Osteoblast (primary cell): ENCODE measurements at regions not wholly inside any gene's neighbourhood (a gene's known extent, or its start where the extent isn't known, plus 50 kb on each side); places are given as distances from the start of the nearest gene placed in this dataset.
A peak's percentile ranks its signal among the peaks of the same experiment; 100 is the strongest.

ENCODE experiments used
- DNase-seq: peaks from one replicate; pipeline ENCODE4 v3.0.0; 2011; ENCODE audit warnings: low spot score, mixed read lengths; ENCODE audit not compliant: insufficient read length; ENCODE audit errors: missing footprints
- H2AFZ ChIP-seq: 2 replicates; pipeline ENCODE4 v1.6.0; 2011; ENCODE audit warnings: mild to moderate bottlenecking, low read length
- H3K27ac ChIP-seq: 2 replicates; pipeline ENCODE4 v1.5.1; 2011; ENCODE audit warnings: mild to moderate bottlenecking, low read depth, low read length, moderate library complexity
- H3K27me3 ChIP-seq: 2 replicates; pipeline ENCODE4 v1.6.0; 2012; ENCODE audit warnings: mild to moderate bottlenecking, control low read depth, inconsistent platforms, low read length, moderate library complexity; ENCODE audit not compliant: insufficient read depth
- H3K36me3 ChIP-seq: 2 replicates; pipeline ENCODE4 v1.5.1; 2011; ENCODE audit warnings: mild to moderate bottlenecking, low read length, control low read depth, moderate library complexity; ENCODE audit not compliant: insufficient read depth
- H3K4me1 ChIP-seq: 2 replicates; pipeline ENCODE4 v1.5.1; 2011; ENCODE audit warnings: mild to moderate bottlenecking, low read length, control low read depth, moderate library complexity; ENCODE audit not compliant: insufficient read depth
- H3K4me2 ChIP-seq: 2 replicates; pipeline ENCODE4 v1.6.0; 2011; ENCODE audit warnings: mild to moderate bottlenecking, low read length; ENCODE audit not compliant: insufficient read depth
- H3K4me3 ChIP-seq: fragments of 200-600 bp; sonication (generic); 3 replicates; pipeline ENCODE4 v1.5.1; 2012; ENCODE audit warnings: mild to moderate bottlenecking, low read length, inconsistent platforms; ENCODE audit not compliant: insufficient read depth
- H3K79me2 ChIP-seq: 2 replicates; pipeline ENCODE4 v1.6.0; 2012; ENCODE audit warnings: mild to moderate bottlenecking, low read length, control low read depth, inconsistent platforms; ENCODE audit not compliant: insufficient read depth
- H3K9me3 ChIP-seq: 2 replicates; pipeline ENCODE4 v1.5.1; 2011; ENCODE audit warnings: low read depth, low read length, control low read depth
- H4K20me1 ChIP-seq: 2 replicates; pipeline ENCODE4 v1.6.0; 2012; ENCODE audit warnings: mild to moderate bottlenecking, low read length, control low read depth; ENCODE audit not compliant: insufficient read depth
- CTCF ChIP-seq: IDR thresholded peaks from 2 replicates; pipeline ENCODE4 v1.5.1; 2011; ENCODE audit warnings: mild to moderate bottlenecking, low read depth, low read length, moderate library complexity; ENCODE audit errors: extremely low read depth

DNA sequence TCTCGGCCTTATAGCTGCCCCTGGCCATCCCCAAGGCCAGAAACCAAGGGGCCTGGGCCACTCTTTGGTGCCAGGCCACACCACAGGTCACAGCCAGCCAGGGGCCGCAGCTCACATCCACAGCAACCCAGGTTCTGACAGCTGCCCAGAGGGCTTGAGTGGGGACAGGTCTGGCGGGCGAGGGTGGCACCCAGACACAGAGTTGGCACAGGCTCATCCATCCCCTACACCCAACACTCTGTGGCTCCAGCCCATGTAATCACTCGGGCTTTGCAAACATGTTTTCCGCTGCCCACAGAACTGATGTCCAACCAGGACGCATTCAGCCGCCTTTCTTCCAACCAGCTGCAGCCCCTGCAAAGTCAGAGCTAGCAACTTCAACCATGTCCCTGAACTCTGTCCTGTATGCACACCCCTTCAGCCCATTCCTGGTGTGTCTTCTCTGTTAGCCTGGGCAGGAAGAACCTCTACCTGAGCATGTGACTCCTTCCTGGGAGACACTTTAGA, 57.7 kb upstream of the PPP2R2D start:
- H4K20me1 ChIP-seq = no peaks in the 10 kb centered on the region
- no peak for TF ChIP-seq CTCF
- H3K79me2 ChIP-seq = no peaks in the 10 kb centered on the region
- no peaks in the 10 kb centered on the region for H3K36me3 ChIP-seq
- H3K4me2 ChIP-seq = no peak overlapping the region
- H3K4me1 ChIP-seq = no peaks in the 10 kb centered on the region
- H3K27me3 ChIP-seq = no peaks in the 10 kb centered on the region
- no peak overlapping the region for H3K27ac ChIP-seq
- peak; percentile 30 for DNase-seq
- H3K9me3 ChIP-seq = no peaks in the 10 kb centered on the region
- no peak overlapping the region for H3K4me3 ChIP-seq
- no peak overlapping the region for H2AFZ ChIP-seq

DNA sequence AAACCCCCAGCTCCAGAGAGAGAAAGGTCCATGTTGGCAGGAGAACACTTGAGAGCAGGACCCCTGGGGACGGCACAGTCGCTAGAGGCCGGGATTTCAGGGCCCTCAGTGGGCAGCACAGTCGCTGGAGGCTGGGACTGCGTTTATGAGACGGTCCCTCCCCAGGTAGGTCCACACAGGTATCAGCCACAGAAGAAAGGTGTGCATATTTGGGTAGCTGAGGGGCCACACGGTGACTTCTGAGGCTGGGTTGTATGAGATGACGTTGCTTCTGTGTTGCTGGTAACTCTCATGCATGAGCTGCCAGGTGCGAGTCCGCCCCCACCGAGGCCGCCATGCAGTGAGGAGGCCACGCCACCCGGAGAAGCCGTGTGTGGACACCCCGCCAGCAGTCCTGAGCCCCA, 56.9 kb upstream of the PPP2R2D start:
- Histone ChIP-seq H3K27ac (no peak overlapping the region), H2AFZ (no peak overlapping the region), H3K4me2 (no peak overlapping the region), H3K27me3 (no peaks in the 10 kb centered on the region), H4K20me1 (no peaks in the 10 kb centered on the region), H3K79me2 (no peaks in the 10 kb centered on the region), H3K36me3 (no peaks in the 10 kb centered on the region), H3K4me1 (no peaks in the 10 kb centered on the region), H3K9me3 (no peaks in the 10 kb centered on the region), H3K4me3 (no peak overlapping the region)
- DNase-seq = peak; percentile 68
- no peak for TF ChIP-seq CTCF

DNA sequence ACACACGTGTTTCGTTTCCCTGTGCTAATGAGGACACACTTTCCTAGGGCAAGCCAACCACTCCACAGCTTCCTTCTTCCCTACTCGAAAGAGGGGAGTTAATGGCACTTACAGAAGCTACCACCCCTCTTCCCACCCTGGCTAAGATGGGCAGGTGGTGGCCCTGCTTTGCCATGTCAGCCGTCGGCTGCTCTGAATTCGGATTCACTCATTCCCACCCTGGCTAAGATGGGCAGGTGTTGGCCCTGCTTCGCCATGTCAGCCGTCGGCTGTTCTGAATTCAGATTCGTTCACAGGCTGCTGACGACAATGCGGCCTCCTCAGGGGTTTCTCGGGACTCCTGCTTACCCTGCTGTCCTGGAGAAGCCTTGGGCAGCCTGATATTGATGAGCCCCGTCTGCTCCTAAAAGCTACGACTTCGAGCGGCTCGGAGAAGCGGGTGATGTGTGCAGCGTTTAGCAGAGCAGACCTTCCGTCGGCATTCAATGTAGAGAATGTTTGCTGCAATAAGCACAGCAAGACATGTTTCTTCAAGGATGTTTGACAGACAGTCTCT, 56.2 kb upstream of the PPP2R2D start:
- Histone ChIP-seq H4K20me1 (no peaks in the 10 kb centered on the region), H3K79me2 (no peaks in the 10 kb centered on the region), H3K27me3 (no peaks in the 10 kb centered on the region), H3K4me2 (no peak overlapping the region), H3K9me3 (no peaks in the 10 kb centered on the region), H3K27ac (no peak overlapping the region), H2AFZ (no peak overlapping the region), H3K4me3 (no peak overlapping the region), H3K4me1 (no peaks in the 10 kb centered on the region), H3K36me3 (no peaks in the 10 kb centered on the region)
- no peak for TF ChIP-seq CTCF
- DNase-seq = peak; percentile 82

GRCh38 chr10:131845505-131846239, 55.1 kb upstream of the PPP2R2D start:
- Histone ChIP-seq H3K27me3 (no peaks in the 10 kb centered on the region), H3K79me2 (no peaks in the 10 kb centered on the region), H3K4me2 (no peak overlapping the region), H2AFZ (no peak overlapping the region), H4K20me1 (no peaks in the 10 kb centered on the region), H3K36me3 (no peaks in the 10 kb centered on the region), H3K4me3 (no peak overlapping the region), H3K27ac (no peak overlapping the region), H3K9me3 (no peaks in the 10 kb centered on the region), H3K4me1 (no peaks in the 10 kb centered on the region)
- peak; percentile 49 for DNase-seq
- TF ChIP-seq CTCF = no peak
